Trophoblast cell (in vitro differentiated cells and primary cell): ENCODE measurements at regions not wholly inside any gene's neighbourhood (a gene's known extent, or its start where the extent isn't known, plus 50 kb on each side); places are given as distances from the start of the nearest gene placed in this dataset.

Source experiments
- DNase-seq, 2 donors: peaks; one replicate each; pipeline ENCODE4 v3.0.0-alpha.2; 2016
- H2AFZ ChIP-seq: 2 replicates; pipeline ENCODE4 v1.6.1; 2013; ENCODE audit warnings: low read length, moderate library complexity, mild to moderate bottlenecking; ENCODE audit not compliant: insufficient read depth, poor library complexity
- H2AK5ac ChIP-seq: 2 replicates; pipeline ENCODE4 v1.6.1; 2013; ENCODE audit warnings: mild to moderate bottlenecking, low read length
- H2BK120ac ChIP-seq: 2 replicates; pipeline ENCODE4 v1.6.1; 2013; ENCODE audit warnings: low read length, mild to moderate bottlenecking, moderate library complexity; ENCODE audit not compliant: insufficient read depth, poor library complexity
- H2BK12ac ChIP-seq: 2 replicates; pipeline ENCODE4 v1.6.1; 2013; ENCODE audit warnings: mild to moderate bottlenecking, low read length, moderate library complexity
- H2BK5ac ChIP-seq: 2 replicates; pipeline ENCODE4 v1.6.1; 2013; ENCODE audit warnings: low read length, low read depth, moderate library complexity, mild to moderate bottlenecking; ENCODE audit not compliant: poor library complexity
- H3K14ac ChIP-seq: 2 replicates; pipeline ENCODE4 v1.6.1; 2013; ENCODE audit warnings: mild to moderate bottlenecking, low read length
- H3K18ac ChIP-seq: 2 replicates; pipeline ENCODE4 v1.6.1; 2013; ENCODE audit warnings: mild to moderate bottlenecking, low read length
- H3K23ac ChIP-seq: 2 replicates; pipeline ENCODE4 v1.6.1; 2013; ENCODE audit warnings: low read length
- H3K27ac ChIP-seq: 2 replicates; pipeline ENCODE4 v1.5.1; 2013; ENCODE audit warnings: low read depth, mild to moderate bottlenecking, inconsistent platforms, low read length, moderate library complexity
- H3K27me3 ChIP-seq: 2 replicates; pipeline ENCODE4 v1.6.1; 2013; ENCODE audit warnings: inconsistent platforms, mild to moderate bottlenecking, low read length, moderate library complexity; ENCODE audit not compliant: insufficient read depth
- H3K36me3 ChIP-seq, 2 experiments: 1 replicate in 1 of 2; 2 replicates in 1 of 2; pipeline ENCODE4 v1.6.1; 2013; ENCODE audit warnings: low read length in 2 of 2, mild to moderate bottlenecking in 2 of 2, moderate library complexity in 1 of 2; ENCODE audit not compliant: insufficient read depth in 2 of 2, control insufficient read depth in 1 of 2
- H3K4ac ChIP-seq: 2 replicates; pipeline ENCODE4 v1.6.1; 2013; ENCODE audit warnings: low read depth, mild to moderate bottlenecking, low read length, moderate library complexity
- H3K4me1 ChIP-seq, 2 experiments: 1 replicate in 1 of 2; 2 replicates in 1 of 2; pipeline ENCODE4 v1.6.1; 2013; ENCODE audit warnings: low read length in 2 of 2, mild to moderate bottlenecking in 2 of 2, moderate library complexity in 1 of 2; ENCODE audit not compliant: insufficient read depth in 2 of 2, control insufficient read depth in 1 of 2
- H3K4me2 ChIP-seq: 2 replicates; pipeline ENCODE4 v1.6.1; 2013; ENCODE audit warnings: inconsistent platforms, mild to moderate bottlenecking, low read length, moderate library complexity
- H3K4me3 ChIP-seq: 2 replicates; pipeline ENCODE4 v1.5.1; 2013; ENCODE audit warnings: mild to moderate bottlenecking, low read depth, low read length, inconsistent platforms
- H3K79me1 ChIP-seq: one replicate; pipeline ENCODE4 v1.6.1; 2013; ENCODE audit warnings: low read length
- H3K79me2 ChIP-seq: 2 replicates; pipeline ENCODE4 v1.6.1; 2013; ENCODE audit warnings: low read length, mild to moderate bottlenecking; ENCODE audit not compliant: control insufficient read depth, insufficient read depth, poor library complexity
- H3K9ac ChIP-seq: 2 replicates; pipeline ENCODE4 v1.6.1; 2013; ENCODE audit warnings: mild to moderate bottlenecking, low read length
- H3K9me3 ChIP-seq: 2 replicates; pipeline ENCODE4 v1.6.1; 2013; ENCODE audit warnings: low read depth, mild to moderate bottlenecking, control low read depth, inconsistent platforms, low read length; ENCODE audit not compliant: insufficient read depth
- H4K12ac ChIP-seq: 2 replicates; pipeline ENCODE4 v1.6.1; 2013; ENCODE audit warnings: low read depth, mild to moderate bottlenecking, low read length, moderate library complexity
- H4K8ac ChIP-seq: 2 replicates; pipeline ENCODE4 v1.6.1; 2013; ENCODE audit warnings: low read depth, mild to moderate bottlenecking, low read length, moderate library complexity
- H4K91ac ChIP-seq: one replicate; pipeline ENCODE4 v1.6.1; 2013; ENCODE audit warnings: low read depth, mild to moderate bottlenecking, low read length, moderate library complexity
- WGBS: extraction: QIAGEN DNeasy Blood & Tissue Kit; methylation state at CpG from one replicate; pipeline ENCODE4 v1.1.7; 2013; ENCODE audit warnings: missing lambda C conversion rate; ENCODE audit not compliant: insufficient read length, insufficient coverage; ENCODE audit errors: extremely low coverage; 5-methylcytosine and 5-hydroxymethylcytosine counted together

DNA sequence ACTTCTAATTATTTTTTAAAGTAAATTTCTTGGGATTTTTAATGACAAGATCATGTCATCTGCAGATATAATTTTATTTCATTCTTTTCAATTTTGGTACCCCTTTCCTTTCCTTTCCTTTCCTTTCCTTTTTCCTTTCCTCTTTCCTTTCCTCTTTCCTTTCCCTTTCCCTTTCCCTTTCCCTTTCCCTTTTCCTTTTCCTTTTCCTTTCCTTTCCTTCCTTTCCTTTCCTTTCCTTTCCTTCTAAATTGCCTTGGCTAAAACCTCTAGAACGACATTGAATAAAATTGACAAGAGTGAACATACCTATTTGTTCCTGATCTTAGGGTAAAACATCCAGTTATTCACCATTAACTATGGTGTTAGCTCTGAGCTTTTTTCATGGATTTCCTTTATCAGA is 334.1 kb downstream of the NDFIP2 start:
- Histone ChIP-seq H3K79me1 (peaks cover 3% of the 10 kb centered on the region), H3K79me2 (no peaks in the 10 kb centered on the region), H3K4me2 (no peak overlapping the region), H4K12ac (no peak overlapping the region), H3K9me3 (no peaks in the 10 kb centered on the region), H2AK5ac (no peak overlapping the region), H3K27ac (no peak overlapping the region), H4K91ac (no peak overlapping the region), H2AFZ (no peak overlapping the region), H3K4ac (no peak overlapping the region), H3K18ac (no peak overlapping the region), H3K9ac (no peak overlapping the region), H3K4me1 (peaks cover 1 to 7% of the 10 kb centered on the region in 2 experiments), H3K14ac (no peak overlapping the region), H3K4me3 (no peak overlapping the region), H4K8ac (no peak overlapping the region), H3K23ac (no peak overlapping the region), H2BK120ac (no peak overlapping the region), H2BK5ac (no peak overlapping the region), H2BK12ac (no peak overlapping the region), H3K27me3 (no peaks in the 10 kb centered on the region), H3K36me3 (no peaks in the 10 kb centered on the region)
- DNase-seq = no peak
- no CpG with 5 or more reads among the region's 1 CpG for WGBS

DNA sequence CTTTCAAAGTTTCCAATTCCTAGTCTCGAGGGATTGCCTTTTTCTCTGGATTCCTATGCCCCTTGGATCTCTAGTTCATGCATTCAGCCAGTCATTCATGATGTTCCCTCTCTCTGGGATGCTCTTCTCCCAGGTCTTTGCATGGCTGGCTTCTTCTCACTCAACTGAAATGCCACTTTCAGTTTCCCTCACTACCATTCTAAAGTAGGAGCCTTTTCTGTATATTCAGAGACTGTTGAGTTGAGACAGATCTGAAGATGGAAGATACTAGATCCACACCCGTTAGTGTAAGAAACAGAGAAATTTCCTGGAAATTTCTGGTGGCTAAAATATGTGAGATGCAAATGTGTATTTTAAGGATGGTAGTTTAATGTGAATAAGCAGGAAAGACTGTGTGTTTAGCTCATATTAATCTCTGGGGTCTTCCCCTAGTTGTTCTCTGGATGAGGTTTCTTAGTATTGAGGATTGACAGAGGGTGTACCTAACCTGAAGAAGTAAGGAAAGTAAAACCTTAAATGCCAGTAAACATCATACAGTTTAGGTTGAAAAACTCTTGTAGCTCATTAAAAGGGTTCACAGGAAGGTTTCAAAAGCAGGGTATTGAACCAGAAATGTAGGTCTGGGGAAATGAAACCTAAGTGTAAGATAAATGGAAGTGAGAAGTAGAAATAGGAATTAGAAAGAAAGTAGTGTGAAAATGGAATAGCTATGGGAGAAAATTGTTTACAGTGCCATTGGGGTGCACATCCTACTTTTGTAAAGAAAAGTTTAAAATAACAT is 331.3 kb downstream of the NDFIP2 start:
- H3K14ac ChIP-seq = no peak overlapping the region
- no peak for DNase-seq
- no peak overlapping the region for H2AFZ ChIP-seq
- H4K8ac ChIP-seq = no peak overlapping the region
- H2BK12ac ChIP-seq = no peak overlapping the region
- H2AK5ac ChIP-seq = no peak overlapping the region
- no peak overlapping the region for H3K27ac ChIP-seq
- H3K18ac ChIP-seq = no peak overlapping the region
- no peak overlapping the region for H3K9ac ChIP-seq
- no peaks in the 10 kb centered on the region for H3K27me3 ChIP-seq
- peaks cover 8% of the 10 kb centered on the region for H3K79me1 ChIP-seq
- no CpG with 5 or more reads among the region's 2 CpGs for WGBS
- H4K12ac ChIP-seq = no peak overlapping the region
- no peak overlapping the region for H3K4me3 ChIP-seq
- peaks cover 7 to 13% of the 10 kb centered on the region in 2 experiments for H3K4me1 ChIP-seq
- no peak overlapping the region for H4K91ac ChIP-seq
- peaks cover 2% of the 10 kb centered on the region for H3K79me2 ChIP-seq
- H3K36me3 ChIP-seq = no peaks in the 10 kb centered on the region
- H2BK5ac ChIP-seq = no peak overlapping the region
- H3K4ac ChIP-seq = no peak overlapping the region
- H3K23ac ChIP-seq = no peak overlapping the region
- H3K4me2 ChIP-seq = no peak overlapping the region
- H2BK120ac ChIP-seq = no peak overlapping the region
- H3K9me3 ChIP-seq = peaks cover 2% of the 10 kb centered on the region

GRCh38 chr13:79811170-79811569 is 330.2 kb downstream of the NDFIP2 start:
- Histone ChIP-seq H3K36me3 (no peaks in the 10 kb centered on the region), H2AK5ac (no peak overlapping the region), H4K12ac (no peak overlapping the region), H3K27ac (no peak overlapping the region), H3K4ac (no peak overlapping the region), H3K4me3 (no peak overlapping the region), H3K18ac (no peak overlapping the region), H4K91ac (no peak overlapping the region), H2AFZ (no peak overlapping the region), H2BK5ac (no peak overlapping the region), H3K4me1 (peaks cover 7 to 13% of the 10 kb centered on the region in 2 experiments), H3K9me3 (peaks cover 3% of the 10 kb centered on the region), H3K23ac (no peak overlapping the region), H2BK120ac (no peak overlapping the region), H2BK12ac (no peak overlapping the region), H3K4me2 (no peak overlapping the region), H4K8ac (no peak overlapping the region), H3K79me2 (peaks cover 2% of the 10 kb centered on the region), H3K14ac (no peak overlapping the region), H3K27me3 (no peaks in the 10 kb centered on the region), H3K79me1 (peaks cover 9% of the 10 kb centered on the region), H3K9ac (no peak overlapping the region)
- whole genome bisulfite sequencing = no CpG with 5 or more reads among the region's 2 CpGs
- DNase-seq = no peak

GRCh38 chr13:79810669-79811068 is 329.7 kb downstream of the NDFIP2 start:
- H4K8ac ChIP-seq = no peak overlapping the region
- peaks cover 3% of the 10 kb centered on the region for H3K9me3 ChIP-seq
- no peaks in the 10 kb centered on the region for H3K36me3 ChIP-seq
- peak in 1 of 2 donors; percentile 18 for DNase-seq
- no peak overlapping the region for H4K91ac ChIP-seq
- H3K79me2 ChIP-seq = peaks cover 2% of the 10 kb centered on the region
- no peaks in the 10 kb centered on the region for H3K27me3 ChIP-seq
- no peak overlapping the region for H3K14ac ChIP-seq
- H3K9ac ChIP-seq = no peak overlapping the region
- H3K27ac ChIP-seq = peak overlapping the region; percentile 61
- peak overlapping the region; percentile 59 for H2BK5ac ChIP-seq
- no peak overlapping the region for H2BK12ac ChIP-seq
- H2BK120ac ChIP-seq = peak overlapping the region; percentile 35
- no peak overlapping the region for H2AFZ ChIP-seq
- no peak overlapping the region for H2AK5ac ChIP-seq
- no CpG with 5 or more reads among the region's 4 CpGs for WGBS
- no peak overlapping the region for H3K23ac ChIP-seq
- H3K4me2 ChIP-seq = no peak overlapping the region
- no peak overlapping the region for H3K4ac ChIP-seq
- no peak overlapping the region for H3K4me3 ChIP-seq
- H3K79me1 ChIP-seq = peaks cover 9% of the 10 kb centered on the region
- H3K18ac ChIP-seq = no peak overlapping the region
- H4K12ac ChIP-seq = no peak overlapping the region
- H3K4me1 ChIP-seq = peaks cover 7 to 13% of the 10 kb centered on the region in 2 experiments
